Caco-2 (cell line): ENCODE measurements at regions not wholly inside any gene's neighbourhood (a gene's known extent, or its start where the extent isn't known, plus 50 kb on each side); places are given as distances from the start of the nearest gene placed in this dataset.

Source experiments
- BruUV-seq: library from RNA; stranded (reverse); fragments of 400-500 nt; replicated peaks from 2 replicates; lab custom pipeline; 2021; lab: Mats Ljungman, UMichigan
- CTCF ChIA-PET: fragments of 300-600 bp; sonication (Branson Sonifier 250); formaldehyde crosslinking; loops from one replicate; lab custom pipeline; 2022; ENCODE audit warnings: antibody characterized with exemption; lab: Charles Lee
- POLR2A ChIA-PET: fragments of 300-600 bp; sonication (Branson Sonifier 250); formaldehyde crosslinking; loops from one replicate; lab custom pipeline; 2022; ENCODE audit warnings: antibody characterized with exemption; lab: Charles Lee
- DNase-seq, 2 experiments: peaks; one replicate each; pipeline versions ENCODE4 v3.0.0 to v3.0.0-alpha.2; 2020 to 2022
- H3K27me3 ChIP-seq: replicated peaks from 2 replicates; pipeline ENCODE4 v1.6.0; 2011; ENCODE audit warnings: low read length; ENCODE audit not compliant: control insufficient read depth, insufficient read depth
- H3K36me3 ChIP-seq: 2 replicates; pipeline ENCODE4 v1.5.1; 2011; ENCODE audit warnings: low read length; ENCODE audit not compliant: control insufficient read depth, insufficient read depth
- H3K4me1 ChIP-seq: fragments of 250-450 bp; sonication (Bioruptor Pico); 2 replicates; pipeline ENCODE4 v1.5.1; 2020; ENCODE audit warnings: mild to moderate bottlenecking
- H3K4me3 ChIP-seq: 2 replicates; pipeline ENCODE4 v1.5.1; 2011; ENCODE audit warnings: low read depth, mild to moderate bottlenecking, control low read depth, low read length
- H3K9me3 ChIP-seq: fragments of 250-450 bp; sonication (Bioruptor Pico); 2 replicates; pipeline ENCODE4 v1.5.1; 2020; ENCODE audit warnings: mild to moderate bottlenecking, moderate library complexity
- H3K27ac Mint-ChIP-seq: one replicate; pipeline ENCODE4 v1.8.0; 2022; ENCODE audit warnings: mixed read lengths; ENCODE audit not compliant: unreplicated experiment
- H3K27me3 Mint-ChIP-seq: one replicate; pipeline ENCODE4 v1.8.0; 2022; ENCODE audit warnings: mixed read lengths; ENCODE audit not compliant: insufficient read depth, unreplicated experiment
- H3K36me3 Mint-ChIP-seq: one replicate; pipeline ENCODE4 v1.8.0; 2022; ENCODE audit warnings: mild to moderate bottlenecking, mixed read lengths; ENCODE audit not compliant: insufficient read depth, unreplicated experiment
- H3K4me1 Mint-ChIP-seq: one replicate; pipeline ENCODE4 v1.8.0; 2022; ENCODE audit warnings: low read depth, mixed read lengths; ENCODE audit not compliant: unreplicated experiment
- H3K4me3 Mint-ChIP-seq: one replicate; pipeline ENCODE4 v1.8.0; 2022; ENCODE audit warnings: mild to moderate bottlenecking, moderate library complexity, mixed read lengths; ENCODE audit not compliant: unreplicated experiment
- H3K9me3 Mint-ChIP-seq: one replicate; pipeline ENCODE4 v1.8.0; 2022; ENCODE audit warnings: mixed read lengths; ENCODE audit not compliant: unreplicated experiment
- intact Hi-C: fragments of 100-400 bp; cut with micrococcal nuclease; formaldehyde crosslinking; loops from one replicate; pipeline ENCODE4 v1.10.0; 2022; ENCODE audit not compliant: unreplicated experiment
- TF ChIP-seq, protein P1 (sequence below), 2 experiments: fragments of 200-600 bp in 1 of 2; IDR thresholded peaks; 1 replicate in 1 of 2; 2 replicates in 1 of 2; pipeline versions ENCODE4 v1.5.1 to v1.8.0; 2011 to 2022; ENCODE audit warnings: antibody characterized with exemption in 1 of 2, control low read depth in 1 of 2, inconsistent platforms in 1 of 2, low read depth in 1 of 2, low read length in 1 of 2, mild to moderate bottlenecking in 1 of 2, moderate library complexity in 1 of 2; ENCODE audit not compliant: insufficient read depth in 1 of 2, severe bottlenecking in 1 of 2, unreplicated experiment in 1 of 2

DNA sequence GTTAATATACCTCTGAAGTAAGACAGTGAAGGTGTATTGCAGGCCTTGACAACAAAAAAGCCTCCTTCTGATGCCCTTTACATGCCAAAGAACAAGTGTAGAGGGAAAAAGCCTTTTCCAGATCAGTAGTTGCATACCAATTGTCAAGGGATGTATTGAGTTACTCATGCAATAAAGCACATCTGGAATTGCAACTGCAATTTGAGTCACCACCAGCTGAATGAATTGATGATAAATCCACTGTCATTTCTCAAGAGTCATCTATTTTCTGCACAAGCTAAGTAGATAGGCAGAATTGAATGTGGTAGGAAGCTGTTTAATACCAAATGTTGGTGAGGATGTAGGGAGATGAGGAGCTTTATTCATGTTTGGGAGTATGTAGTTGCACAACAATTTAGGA is 325.9 kb upstream of the SMIM30 start:
- Mint-ChIP-seq H3K36me3 (no peaks in the 10 kb centered on the region), H3K4me3 (no peak overlapping the region), H3K4me1 (no peaks in the 10 kb centered on the region), H3K27ac (no peak overlapping the region), H3K9me3 (no peaks in the 10 kb centered on the region), H3K27me3 (no peaks in the 10 kb centered on the region)
- Histone ChIP-seq H3K4me1 (no peaks in the 10 kb centered on the region), H3K36me3 (no peaks in the 10 kb centered on the region), H3K4me3 (no peak overlapping the region), H3K27me3 (no peaks in the 10 kb centered on the region), H3K9me3 (no peaks in the 10 kb centered on the region)
- CTCF ChIA-PET = no interaction called here
- no TSS peak for BruUV-seq
- intact Hi-C loops = no loop called here
- DNase-seq = no peak
- POLR2A ChIA-PET = no interaction called here
- TF ChIP-seq, protein P1, sequence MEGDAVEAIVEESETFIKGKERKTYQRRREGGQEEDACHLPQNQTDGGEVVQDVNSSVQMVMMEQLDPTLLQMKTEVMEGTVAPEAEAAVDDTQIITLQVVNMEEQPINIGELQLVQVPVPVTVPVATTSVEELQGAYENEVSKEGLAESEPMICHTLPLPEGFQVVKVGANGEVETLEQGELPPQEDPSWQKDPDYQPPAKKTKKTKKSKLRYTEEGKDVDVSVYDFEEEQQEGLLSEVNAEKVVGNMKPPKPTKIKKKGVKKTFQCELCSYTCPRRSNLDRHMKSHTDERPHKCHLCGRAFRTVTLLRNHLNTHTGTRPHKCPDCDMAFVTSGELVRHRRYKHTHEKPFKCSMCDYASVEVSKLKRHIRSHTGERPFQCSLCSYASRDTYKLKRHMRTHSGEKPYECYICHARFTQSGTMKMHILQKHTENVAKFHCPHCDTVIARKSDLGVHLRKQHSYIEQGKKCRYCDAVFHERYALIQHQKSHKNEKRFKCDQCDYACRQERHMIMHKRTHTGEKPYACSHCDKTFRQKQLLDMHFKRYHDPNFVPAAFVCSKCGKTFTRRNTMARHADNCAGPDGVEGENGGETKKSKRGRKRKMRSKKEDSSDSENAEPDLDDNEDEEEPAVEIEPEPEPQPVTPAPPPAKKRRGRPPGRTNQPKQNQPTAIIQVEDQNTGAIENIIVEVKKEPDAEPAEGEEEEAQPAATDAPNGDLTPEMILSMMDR (IDR thresholded peaks at IDR 0.05; ENCODE audit: insufficient read depth in 1 of 2, low read depth in 1 of 2, low read length in 1 of 2, severe bottlenecking in 1 of 2, unreplicated experiment in 1 of 2) = no peak

DNA sequence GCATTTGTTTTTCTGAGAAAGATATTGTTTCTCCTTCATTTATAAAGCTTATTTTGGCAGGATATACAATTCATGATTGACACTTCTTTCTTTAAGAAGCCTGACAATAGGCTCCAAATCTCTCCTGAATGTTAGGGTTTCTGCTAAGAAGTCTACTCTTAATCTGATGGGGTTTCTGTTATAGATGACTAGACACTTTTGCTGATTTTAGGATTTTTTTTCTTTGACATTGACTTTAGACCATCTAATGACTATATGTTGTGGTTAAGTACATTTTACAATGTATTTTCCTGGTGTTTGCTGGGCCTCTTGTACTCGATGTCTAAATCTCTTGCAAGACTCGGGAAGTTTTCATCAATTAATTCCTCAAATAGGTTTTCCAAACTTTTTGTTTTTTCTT is 321.8 kb upstream of the SMIM30 start:
- Histone ChIP-seq H3K27me3 (no peaks in the 10 kb centered on the region), H3K9me3 (no peaks in the 10 kb centered on the region), H3K4me3 (no peak overlapping the region), H3K4me1 (no peaks in the 10 kb centered on the region), H3K36me3 (no peaks in the 10 kb centered on the region)
- POLR2A ChIA-PET = no interaction called here
- H3K27me3 Mint-ChIP-seq = no peaks in the 10 kb centered on the region
- no peaks in the 10 kb centered on the region for H3K4me1 Mint-ChIP-seq
- no peak overlapping the region for H3K27ac Mint-ChIP-seq
- TF ChIP-seq, protein P1 (IDR thresholded peaks at IDR 0.05; ENCODE audit: insufficient read depth in 1 of 2, low read depth in 1 of 2, low read length in 1 of 2, severe bottlenecking in 1 of 2, unreplicated experiment in 1 of 2) = no peak
- CTCF ChIA-PET = no interaction called here
- no peaks in the 10 kb centered on the region for H3K36me3 Mint-ChIP-seq
- DNase-seq = no peak
- no TSS peak for BruUV-seq
- no peaks in the 10 kb centered on the region for H3K9me3 Mint-ChIP-seq
- no peak overlapping the region for H3K4me3 Mint-ChIP-seq
- intact Hi-C loops = no loop called here

DNA sequence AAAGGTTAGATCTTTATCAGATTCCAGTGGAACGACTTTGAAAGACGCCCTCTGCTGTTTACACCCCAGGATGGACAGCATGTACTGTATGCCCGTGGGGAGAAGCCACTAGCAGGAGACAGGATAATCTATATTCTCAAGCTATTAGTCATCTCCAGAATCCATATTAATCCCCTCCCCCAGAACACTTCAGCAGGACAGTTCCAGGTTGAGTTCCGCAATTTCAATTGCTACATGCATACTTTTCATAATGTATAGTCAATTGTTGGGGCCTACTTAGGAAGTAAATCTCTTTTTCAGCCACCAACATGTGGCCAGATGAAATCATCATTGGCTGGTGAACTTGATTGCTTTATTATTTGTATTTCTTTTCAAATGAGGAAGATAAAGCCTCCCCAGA is 313.1 kb upstream of the SMIM30 start:
- intact Hi-C loops = no loop called here
- POLR2A ChIA-PET = no interaction called here
- no peaks in the 10 kb centered on the region for H3K4me1 Mint-ChIP-seq
- H3K36me3 Mint-ChIP-seq = no peaks in the 10 kb centered on the region
- CTCF ChIA-PET = no interaction called here
- H3K4me3 Mint-ChIP-seq = no peak overlapping the region
- H3K4me3 ChIP-seq = no peak overlapping the region
- H3K9me3 Mint-ChIP-seq = no peaks in the 10 kb centered on the region
- H3K27me3 ChIP-seq = no peaks in the 10 kb centered on the region
- H3K9me3 ChIP-seq = no peaks in the 10 kb centered on the region
- no peaks in the 10 kb centered on the region for H3K36me3 ChIP-seq
- H3K27me3 Mint-ChIP-seq = no peaks in the 10 kb centered on the region
- no peaks in the 10 kb centered on the region for H3K4me1 ChIP-seq
- no peak overlapping the region for H3K27ac Mint-ChIP-seq
- no peak for DNase-seq
- TF ChIP-seq, protein P1 (IDR thresholded peaks at IDR 0.05; ENCODE audit: insufficient read depth in 1 of 2, low read depth in 1 of 2, low read length in 1 of 2, severe bottlenecking in 1 of 2, unreplicated experiment in 1 of 2) = no peak
- BruUV-seq = no TSS peak
